ENCODE measurements at regions not wholly inside any gene's neighbourhood (a gene's known extent, or its start where the extent isn't known, plus 50 kb on each side); places are given as distances from the start of the nearest gene placed in this dataset.

DNA sequence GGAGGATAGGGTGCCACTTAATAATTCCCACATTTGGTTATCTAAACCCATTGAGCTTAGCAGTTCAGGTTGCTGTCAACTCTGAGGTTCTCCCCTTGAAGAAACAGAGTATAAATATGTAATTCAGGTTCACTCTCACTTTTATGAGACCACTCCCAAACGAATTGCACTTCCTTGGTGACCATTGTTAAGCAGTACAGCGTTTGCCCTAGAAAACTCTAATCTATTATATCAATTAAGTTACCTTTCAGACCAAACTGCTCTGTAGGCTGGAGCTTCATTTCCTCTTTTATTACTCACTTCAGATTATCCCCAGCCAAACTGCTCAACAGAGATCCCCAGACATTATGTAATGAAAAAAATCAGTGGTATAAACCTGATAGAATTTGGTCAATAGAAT, 1317.0 kb upstream of the ACO1 start:
- TF ChIP-seq, protein P1, sequence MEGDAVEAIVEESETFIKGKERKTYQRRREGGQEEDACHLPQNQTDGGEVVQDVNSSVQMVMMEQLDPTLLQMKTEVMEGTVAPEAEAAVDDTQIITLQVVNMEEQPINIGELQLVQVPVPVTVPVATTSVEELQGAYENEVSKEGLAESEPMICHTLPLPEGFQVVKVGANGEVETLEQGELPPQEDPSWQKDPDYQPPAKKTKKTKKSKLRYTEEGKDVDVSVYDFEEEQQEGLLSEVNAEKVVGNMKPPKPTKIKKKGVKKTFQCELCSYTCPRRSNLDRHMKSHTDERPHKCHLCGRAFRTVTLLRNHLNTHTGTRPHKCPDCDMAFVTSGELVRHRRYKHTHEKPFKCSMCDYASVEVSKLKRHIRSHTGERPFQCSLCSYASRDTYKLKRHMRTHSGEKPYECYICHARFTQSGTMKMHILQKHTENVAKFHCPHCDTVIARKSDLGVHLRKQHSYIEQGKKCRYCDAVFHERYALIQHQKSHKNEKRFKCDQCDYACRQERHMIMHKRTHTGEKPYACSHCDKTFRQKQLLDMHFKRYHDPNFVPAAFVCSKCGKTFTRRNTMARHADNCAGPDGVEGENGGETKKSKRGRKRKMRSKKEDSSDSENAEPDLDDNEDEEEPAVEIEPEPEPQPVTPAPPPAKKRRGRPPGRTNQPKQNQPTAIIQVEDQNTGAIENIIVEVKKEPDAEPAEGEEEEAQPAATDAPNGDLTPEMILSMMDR (IDR thresholded peaks at IDR 0.05): no peak
- no peaks in the 10 kb centered on the region for H3K27me3 Mint-ChIP-seq (ENCODE audit: low read depth in 2 of 2)
- Histone ChIP-seq H3K27me3 (ENCODE audit: control insufficient read depth, insufficient read depth, low read length) (no peaks in the 10 kb centered on the region), H3K36me3 (ENCODE audit: control insufficient read depth, insufficient read depth, low read length) (no peaks in the 10 kb centered on the region), H3K4me3 (ENCODE audit: low read length) (no peak overlapping the region), H3K27ac (ENCODE audit: low read length) (no peak overlapping the region), H3K4me1 (ENCODE audit: control insufficient read depth, insufficient read depth, low read length) (no peaks in the 10 kb centered on the region), H3K9me3 (ENCODE audit: control insufficient read depth, insufficient read depth, low read length) (no peaks in the 10 kb centered on the region)
- DNase-seq (no peak), ATAC-seq (no peak)
- H3K4me1 Mint-ChIP-seq: no peaks in the 10 kb centered on the region
- no peak overlapping the region for H3K4me3 Mint-ChIP-seq
- peaks cover 11% of the 10 kb centered on the region for H3K36me3 Mint-ChIP-seq
- no peak overlapping the region for H3K27ac Mint-ChIP-seq
- peaks cover 7 to 15% of the 10 kb centered on the region in 2 donors for H3K9me3 Mint-ChIP-seq
- intact Hi-C loops (cut with micrococcal nuclease): no loop called here
- 26% methylated on average over 2 of the region's 2 CpGs for WGBS (ENCODE audit: insufficient coverage)

DNA sequence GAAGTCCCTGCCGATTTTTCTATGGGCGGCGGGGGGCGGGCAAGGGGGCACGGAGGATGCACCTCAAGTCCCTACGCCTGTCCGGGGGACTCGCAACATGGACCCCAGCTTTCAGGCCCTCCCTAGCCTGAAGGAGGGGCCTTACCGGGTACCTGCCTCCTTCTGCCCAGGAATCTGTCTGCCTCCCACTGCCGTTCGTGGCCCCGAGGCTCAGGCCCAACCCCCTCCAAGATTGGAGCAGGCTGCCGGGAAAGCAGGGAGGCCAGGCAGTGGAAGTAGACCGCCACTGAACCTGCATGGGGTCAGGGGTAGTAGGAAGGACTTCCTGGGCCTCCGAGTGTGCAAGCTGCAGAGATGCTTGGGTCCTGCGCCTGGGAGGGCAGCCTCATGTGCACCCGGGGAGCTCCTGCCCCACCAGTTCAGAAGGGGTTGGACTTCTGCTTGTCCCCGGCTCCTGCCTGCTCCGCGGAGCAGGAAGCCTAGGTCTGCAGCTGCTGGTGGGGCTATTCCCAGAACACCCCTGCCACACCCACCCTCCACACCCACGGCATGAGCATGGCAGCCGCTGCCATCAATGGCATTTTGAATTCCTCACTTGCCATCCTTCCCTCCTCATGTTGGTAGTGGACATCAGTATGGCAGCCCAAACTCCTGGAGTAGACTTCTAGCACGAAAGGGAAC, 1312.7 kb upstream of the ACO1 start:
- intact Hi-C loops (cut with micrococcal nuclease): no loop called here
- TF ChIP-seq, protein P1 (IDR thresholded peaks at IDR 0.05): no peak
- no peak overlapping the region for H3K4me3 Mint-ChIP-seq
- no peak overlapping the region for H3K27ac Mint-ChIP-seq
- no peaks in the 10 kb centered on the region for H3K4me1 ChIP-seq (ENCODE audit: control insufficient read depth, insufficient read depth, low read length)
- 87% methylated on average over 23 of the region's 23 CpGs for WGBS (ENCODE audit: insufficient coverage)
- peaks cover 11% of the 10 kb centered on the region for H3K36me3 Mint-ChIP-seq
- DNase-seq (no peak), ATAC-seq (no peak)
- no peaks in the 10 kb centered on the region for H3K27me3 ChIP-seq (ENCODE audit: control insufficient read depth, insufficient read depth, low read length)
- no peaks in the 10 kb centered on the region for H3K27me3 Mint-ChIP-seq (ENCODE audit: low read depth in 2 of 2)
- no peak overlapping the region for H3K27ac ChIP-seq (ENCODE audit: low read length)
- H3K9me3 Mint-ChIP-seq: peaks cover 5 to 9% of the 10 kb centered on the region in 2 donors
- no peaks in the 10 kb centered on the region for H3K4me1 Mint-ChIP-seq
- H3K36me3 ChIP-seq (ENCODE audit: control insufficient read depth, insufficient read depth, low read length): no peaks in the 10 kb centered on the region
- H3K9me3 ChIP-seq (ENCODE audit: control insufficient read depth, insufficient read depth, low read length): no peaks in the 10 kb centered on the region
- H3K4me3 ChIP-seq (ENCODE audit: low read length): no peak overlapping the region

DNA sequence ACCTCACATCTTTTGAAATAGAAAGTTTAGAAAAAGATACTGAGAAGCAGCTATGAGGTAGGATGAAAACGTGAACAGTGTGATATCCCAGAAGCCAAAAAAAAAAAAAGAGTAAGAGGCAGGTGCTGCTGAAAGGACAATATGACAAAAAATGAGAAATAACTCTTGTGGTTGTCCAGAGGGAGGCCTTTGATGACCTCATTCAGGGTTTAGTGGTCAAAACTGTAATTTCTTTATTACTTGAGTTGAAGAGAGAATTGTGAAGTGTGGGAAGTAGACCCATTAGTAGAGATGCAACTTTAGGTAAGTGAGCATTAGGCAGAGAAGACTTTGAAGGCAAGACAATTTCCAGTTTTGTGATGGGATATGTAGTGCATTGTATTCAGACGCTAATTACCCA, 1306.3 kb upstream of the ACO1 start:
- no peak overlapping the region for H3K27ac ChIP-seq (ENCODE audit: low read length)
- TF ChIP-seq, protein P1 (IDR thresholded peaks at IDR 0.05): no peak
- Mint-ChIP-seq H3K4me1 (no peaks in the 10 kb centered on the region), H3K9me3 (peaks cover 12 to 17% of the 10 kb centered on the region in 2 donors), H3K27ac (no peak overlapping the region), H3K4me3 (no peak overlapping the region), H3K36me3 (no peaks in the 10 kb centered on the region), H3K27me3 (ENCODE audit: low read depth in 2 of 2) (no peaks in the 10 kb centered on the region)
- ATAC-seq (no peak), DNase-seq (no peak)
- no peaks in the 10 kb centered on the region for H3K9me3 ChIP-seq (ENCODE audit: control insufficient read depth, insufficient read depth, low read length)
- H3K27me3 ChIP-seq (ENCODE audit: control insufficient read depth, insufficient read depth, low read length): no peaks in the 10 kb centered on the region
- H3K36me3 ChIP-seq (ENCODE audit: control insufficient read depth, insufficient read depth, low read length): no peaks in the 10 kb centered on the region
- intact Hi-C loops (cut with micrococcal nuclease): no loop called here
- no peaks in the 10 kb centered on the region for H3K4me1 ChIP-seq (ENCODE audit: control insufficient read depth, insufficient read depth, low read length)
- H3K4me3 ChIP-seq (ENCODE audit: low read length): no peak overlapping the region
- WGBS (ENCODE audit: insufficient coverage): 45% methylated on average over 1 of the region's 2 CpGs

DNA sequence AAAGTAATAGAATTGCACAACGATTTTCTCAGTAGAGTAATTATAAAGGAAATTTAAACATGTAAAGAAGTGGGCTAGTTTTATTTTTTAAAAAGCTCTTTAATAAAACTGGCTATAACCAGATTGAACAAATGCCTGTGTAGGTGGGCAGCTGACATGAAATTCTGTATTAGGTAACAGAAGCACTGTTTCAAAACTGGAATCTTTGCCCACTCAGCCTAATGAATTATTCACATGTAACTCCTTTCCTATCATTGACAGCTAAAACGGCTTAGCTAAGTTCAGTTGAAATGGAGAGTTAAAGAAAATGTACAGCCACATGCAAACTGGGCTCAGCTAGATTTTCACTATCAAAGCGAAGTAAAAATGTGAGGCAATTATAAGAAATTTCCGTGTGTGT, 1300.1 kb upstream of the ACO1 start:
- no peaks in the 10 kb centered on the region for H3K4me1 ChIP-seq (ENCODE audit: control insufficient read depth, insufficient read depth, low read length)
- Mint-ChIP-seq H3K36me3 (no peaks in the 10 kb centered on the region), H3K27me3 (ENCODE audit: low read depth in 2 of 2) (no peaks in the 10 kb centered on the region), H3K4me3 (no peak overlapping the region), H3K9me3 (peaks cover 4 to 8% of the 10 kb centered on the region in 2 donors), H3K27ac (no peak overlapping the region), H3K4me1 (no peaks in the 10 kb centered on the region)
- intact Hi-C loops (cut with micrococcal nuclease): no loop called here
- H3K9me3 ChIP-seq (ENCODE audit: control insufficient read depth, insufficient read depth, low read length): no peaks in the 10 kb centered on the region
- H3K4me3 ChIP-seq (ENCODE audit: low read length): no peak overlapping the region
- H3K36me3 ChIP-seq (ENCODE audit: control insufficient read depth, insufficient read depth, low read length): no peaks in the 10 kb centered on the region
- WGBS (ENCODE audit: insufficient coverage): 90% methylated on average over 2 of the region's 4 CpGs
- H3K27ac ChIP-seq (ENCODE audit: low read length): no peak overlapping the region
- no peaks in the 10 kb centered on the region for H3K27me3 ChIP-seq (ENCODE audit: control insufficient read depth, insufficient read depth, low read length)
- TF ChIP-seq, protein P1 (IDR thresholded peaks at IDR 0.05): no peak
- no peak for DNase-seq
- no peak for ATAC-seq
